ENCODE measurements at regions not wholly inside any gene's neighbourhood (a gene's known extent, or its start where the extent isn't known, plus 50 kb on each side); places are given as distances from the start of the nearest gene placed in this dataset.
"Not testable (repeated sequence)": the region's sequence is repeated elsewhere in the genome, so short reads cannot be mapped to it uniquely, and the experiment has no call there.

DNA sequence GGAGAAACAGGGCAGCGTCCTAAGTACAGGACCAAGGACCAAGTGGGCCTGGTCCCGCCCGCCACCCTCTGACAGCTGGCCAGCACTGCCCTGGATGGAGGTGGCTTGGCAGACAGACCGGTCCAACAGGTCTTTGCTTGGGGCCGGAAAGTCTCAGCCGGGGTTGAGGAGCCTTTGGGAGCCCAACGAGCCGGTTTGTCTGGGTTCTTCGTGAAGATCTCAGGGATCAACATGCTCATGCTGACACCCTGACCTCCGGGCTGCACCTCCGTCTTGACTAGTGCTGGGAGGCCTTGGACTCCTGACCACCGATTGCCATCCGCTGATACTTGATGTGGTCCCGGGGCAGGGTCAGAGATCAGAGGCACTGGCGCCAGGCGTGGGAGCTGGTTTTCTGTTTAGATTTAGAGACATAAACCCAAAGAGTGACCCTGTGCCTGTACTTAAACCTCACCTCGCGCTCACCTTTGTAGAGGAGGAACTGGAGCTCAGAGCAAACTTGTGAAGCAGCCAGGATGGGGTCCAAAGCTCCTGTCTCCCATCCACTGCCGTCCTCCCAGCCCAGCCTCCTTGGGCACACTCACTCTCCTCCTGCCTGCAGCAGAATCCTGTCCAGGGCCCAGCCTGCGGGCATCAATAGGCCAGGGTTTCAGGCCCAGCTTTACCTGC is 92.1 kb upstream of the GSE1 start:
- no peak for DNase-seq

- no peak for DNase-seq
Measured at GRCh38 chr16:85521552-85522307, 91.4 kb upstream of the GSE1 start.

- no peak for DNase-seq
Measured at GRCh38 chr16:85522308-85522841, 90.7 kb upstream of the GSE1 start.

DNA sequence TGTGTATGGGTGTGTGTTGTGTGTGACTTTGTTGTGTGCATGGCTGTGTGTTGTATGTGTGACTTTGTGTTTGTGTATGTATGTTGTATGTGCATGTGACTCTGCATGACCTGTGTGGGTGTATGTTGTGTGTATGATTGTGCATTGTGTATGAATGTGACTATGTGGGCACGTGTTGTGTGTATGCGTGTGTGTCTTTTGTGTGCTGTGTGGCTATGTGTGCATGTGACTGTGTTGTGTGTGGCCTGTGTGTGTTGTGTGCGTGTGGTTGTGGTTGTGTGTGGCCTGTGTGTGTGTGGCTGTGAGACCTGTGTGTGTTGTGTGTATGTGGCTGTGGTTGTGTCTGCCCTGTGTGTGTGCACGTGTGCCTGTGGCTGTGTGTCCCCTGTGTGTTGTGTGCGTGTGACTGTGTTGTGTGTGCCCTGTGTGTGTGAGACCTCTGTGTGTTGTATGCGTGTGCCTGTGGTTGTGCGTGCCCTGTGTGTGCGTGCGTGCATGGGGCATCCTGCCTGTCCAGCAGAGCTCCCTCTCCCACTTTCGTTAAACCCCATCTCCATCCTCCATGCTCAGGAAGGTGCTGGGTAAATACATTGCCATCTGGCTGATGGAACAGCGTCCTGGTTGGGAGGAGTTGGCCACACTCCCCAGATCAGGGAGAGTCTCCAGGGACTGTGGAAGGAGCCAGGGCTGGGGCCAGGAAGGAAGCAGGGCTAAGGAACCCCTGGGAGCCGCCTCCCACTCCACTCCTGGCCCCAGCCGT is 90.1 kb upstream of the GSE1 start:
- DNase-seq, result no peak

DNA sequence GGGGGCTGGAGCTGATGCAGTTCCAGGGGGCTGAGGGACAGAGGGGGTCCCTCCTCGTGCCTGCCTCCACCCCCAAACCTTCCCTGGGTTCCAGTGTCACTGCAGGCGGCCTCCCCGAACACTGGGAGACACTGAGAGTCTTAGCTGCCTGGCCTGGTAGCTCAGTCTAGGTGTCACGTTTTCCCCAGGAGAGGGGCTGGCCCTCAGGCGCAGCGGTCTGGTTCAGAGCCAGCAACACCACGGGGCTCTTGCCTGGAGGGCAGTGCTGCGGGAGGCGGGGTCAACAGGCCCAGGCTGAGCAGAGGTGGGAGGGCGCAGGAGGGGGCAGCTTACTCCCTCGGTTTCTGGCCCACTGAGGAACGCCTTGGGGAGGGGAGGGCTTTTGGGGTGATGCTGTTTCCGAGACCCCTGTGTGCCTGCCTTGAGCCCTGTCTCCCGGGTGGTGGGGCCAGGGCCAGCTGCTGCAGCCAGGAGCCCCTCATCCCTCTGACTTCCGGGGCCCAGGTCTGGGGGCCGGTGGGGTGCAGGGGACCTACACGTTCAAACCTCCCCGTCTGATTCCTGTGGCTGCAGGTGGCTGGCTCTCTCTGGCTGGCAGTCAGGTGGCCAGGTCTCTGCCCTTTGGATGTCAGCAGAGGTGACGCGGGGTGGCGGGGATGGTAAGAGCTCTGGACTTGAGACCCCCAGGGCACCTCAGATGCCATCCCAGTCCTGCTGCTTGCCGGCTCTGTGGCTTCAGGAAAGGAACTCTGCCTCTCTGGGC is 89.3 kb upstream of the GSE1 start:
- DNase-seq, result no peak

- DNase-seq, result no peak
Measured at GRCh38 chr16:85524365-85524629, 88.8 kb upstream of the GSE1 start.

DNA sequence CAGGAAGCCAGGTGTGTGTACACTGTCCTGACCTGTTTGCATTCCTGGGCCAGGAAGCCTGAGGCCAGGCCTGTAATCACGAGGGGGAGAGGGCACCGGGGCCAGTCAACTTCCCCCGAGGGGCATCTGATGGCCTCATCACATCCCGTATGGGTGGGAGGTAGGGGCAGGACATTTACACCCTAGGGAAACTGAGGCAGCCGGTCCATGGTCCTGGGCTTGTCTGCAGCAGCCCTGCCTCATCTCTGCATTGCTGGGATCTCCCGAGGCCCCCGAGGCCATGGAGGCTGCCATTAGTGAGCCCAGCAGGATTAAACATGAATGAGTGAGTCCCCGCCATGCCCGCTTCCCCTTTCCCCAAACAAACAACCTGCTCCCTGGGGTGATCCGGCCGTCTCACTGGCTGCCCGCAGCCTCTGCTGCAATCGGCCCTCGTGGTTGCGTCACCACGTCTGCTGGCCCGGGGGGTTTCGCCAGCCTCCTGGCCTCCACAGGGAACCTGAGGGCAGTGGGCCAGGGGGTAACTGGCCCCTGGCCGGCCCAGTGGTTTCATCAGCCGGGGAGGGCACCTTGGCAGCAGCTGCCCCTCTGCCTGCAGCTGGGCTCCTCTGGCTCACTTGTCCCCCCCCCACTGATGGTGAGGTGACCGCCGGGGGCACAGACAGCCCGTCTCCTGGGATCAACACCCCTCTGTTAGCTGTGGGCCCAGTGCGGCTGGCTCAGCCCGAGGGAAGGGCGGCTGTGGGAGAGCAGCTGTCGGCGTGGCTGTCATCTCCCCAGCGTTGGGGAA is 88.3 kb upstream of the GSE1 start:
- peak; percentile 18 for DNase-seq

DNA sequence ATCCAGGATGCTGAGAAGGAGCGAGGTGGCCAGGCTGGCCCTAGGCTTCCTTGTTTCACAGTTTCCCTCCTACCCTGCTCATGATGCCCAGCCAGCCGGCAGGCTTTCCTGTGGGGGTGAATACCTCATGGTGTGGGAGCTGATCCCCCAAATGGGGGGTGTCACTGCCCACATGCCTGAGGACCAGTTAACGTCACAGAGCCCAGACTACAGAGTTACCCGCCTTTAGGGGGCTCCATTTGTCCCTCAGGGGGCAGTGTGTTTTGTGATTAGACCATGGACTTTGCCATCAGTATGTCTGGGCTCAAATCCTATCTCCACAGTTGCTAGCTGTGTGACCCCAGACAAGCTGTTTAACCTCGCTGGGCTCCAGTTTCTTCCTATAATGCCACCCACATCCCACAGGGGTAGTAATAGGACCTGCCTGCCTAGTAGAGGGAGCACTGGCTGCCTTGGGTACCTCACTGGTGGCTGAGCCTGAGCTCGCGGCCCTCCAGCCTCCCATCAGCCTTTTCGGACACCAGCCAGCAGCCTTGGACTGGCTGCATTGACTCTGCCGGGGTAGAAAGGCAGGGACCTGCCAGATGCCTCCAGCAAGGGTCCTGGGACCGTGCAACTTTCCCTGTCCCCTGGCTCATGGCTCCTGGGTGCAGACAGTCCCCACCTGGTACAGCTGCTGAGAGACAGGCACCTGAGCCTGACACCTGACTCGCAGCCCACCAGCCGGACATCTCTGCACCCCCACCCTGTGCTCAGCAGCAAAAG is 87.5 kb upstream of the GSE1 start:
- DNase-seq, result no peak

DNA sequence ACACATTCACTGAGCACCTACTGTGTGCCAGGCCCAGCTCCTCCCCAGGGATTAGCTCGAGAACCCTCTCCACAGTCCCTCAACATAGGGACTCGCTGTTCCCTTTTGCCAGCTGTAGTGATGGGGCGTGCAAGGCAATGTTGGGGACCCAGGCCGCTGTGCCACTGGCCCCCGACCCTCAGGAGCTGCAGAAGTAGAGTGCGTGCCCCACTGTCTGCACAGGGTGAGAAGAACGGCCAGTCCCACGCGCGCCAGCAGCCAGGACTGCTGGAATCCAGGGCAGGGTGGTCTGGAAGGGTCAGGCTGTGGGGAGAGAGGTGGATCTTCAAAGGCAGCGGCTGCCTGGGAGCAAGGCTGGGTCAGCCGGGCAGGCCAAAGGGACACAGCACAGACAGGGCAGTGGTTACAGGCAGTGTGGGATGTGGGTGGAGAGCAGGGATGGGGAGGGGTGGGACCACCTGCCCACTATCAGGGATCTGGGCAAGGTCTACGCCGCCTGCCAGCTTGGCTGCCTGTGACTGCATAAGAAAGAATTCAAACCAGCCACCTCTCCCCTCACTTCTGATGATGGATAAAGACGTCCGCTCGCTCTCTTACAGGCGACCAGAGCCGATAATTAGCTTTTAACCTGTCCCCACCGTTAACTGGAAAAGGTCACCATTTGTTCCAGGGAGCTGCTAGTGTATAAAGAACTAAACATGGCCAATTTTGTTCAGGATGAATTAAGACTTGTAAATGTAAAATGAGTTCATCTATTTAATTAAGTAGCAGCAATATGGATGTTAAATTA is 86.7 kb upstream of the GSE1 start:
- DNase-seq, result no peak

DNA sequence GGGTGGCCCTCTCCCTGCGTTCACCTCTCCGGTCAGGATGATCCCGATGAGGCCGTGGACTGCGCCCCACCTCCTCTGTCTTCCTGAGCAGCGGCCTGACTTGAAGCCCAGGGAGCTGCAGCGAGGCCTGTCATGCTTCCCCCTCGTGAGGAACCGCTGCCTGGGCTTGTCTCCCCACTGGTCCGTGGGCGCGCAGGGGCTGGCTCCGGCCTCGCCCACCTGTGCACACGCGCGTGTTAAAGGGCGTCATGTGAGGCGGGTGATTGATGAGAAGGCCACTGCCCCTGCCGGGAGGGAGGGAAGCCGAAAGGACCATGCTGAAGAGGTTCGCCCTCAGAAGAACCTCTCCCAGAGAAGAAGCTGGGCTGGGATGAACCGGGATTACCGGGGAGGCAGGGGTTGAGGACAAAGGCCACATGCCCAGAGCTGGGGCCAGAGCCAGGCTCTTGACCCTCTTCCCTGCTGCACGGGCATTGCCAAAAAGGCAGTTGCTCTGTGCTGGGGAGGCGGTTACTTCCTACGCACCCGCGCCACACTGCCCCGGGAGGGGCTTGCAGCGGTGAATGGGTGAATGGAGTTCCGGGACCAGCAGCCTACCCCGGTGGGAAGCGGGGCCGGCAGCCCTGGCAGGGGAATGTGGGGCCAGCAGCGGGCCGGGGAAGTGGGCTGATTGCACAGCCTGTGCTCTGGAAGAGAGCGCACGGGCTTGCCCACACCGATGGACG is 85.9 kb upstream of the GSE1 start:
- no peak for DNase-seq

DNA sequence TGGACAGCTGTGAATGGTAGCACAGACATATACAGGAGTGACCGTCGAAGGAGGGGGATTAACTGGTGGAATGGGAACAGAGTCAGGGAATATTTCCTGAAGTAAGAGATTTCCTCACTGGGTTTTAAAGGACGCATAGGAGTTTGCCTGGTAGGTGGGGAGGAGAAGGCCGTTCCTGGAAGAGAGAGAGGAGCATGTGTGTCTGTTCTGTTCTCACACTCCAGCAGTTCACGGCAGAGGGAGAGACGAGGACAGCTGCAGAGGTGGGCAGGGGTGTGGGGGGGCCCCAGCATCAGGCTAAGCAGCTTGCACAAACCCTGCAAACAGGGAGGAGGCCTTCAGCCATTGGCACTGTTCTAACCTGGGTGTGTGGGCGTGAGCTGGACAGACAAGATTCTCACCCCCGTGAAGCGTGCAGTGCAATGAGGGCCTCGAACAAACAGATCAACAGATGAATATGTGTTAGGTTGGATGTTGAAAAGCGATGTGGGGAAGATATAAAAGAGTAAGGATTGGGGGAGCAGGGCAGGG is 85.3 kb upstream of the GSE1 start:
- no peak for DNase-seq

DNA sequence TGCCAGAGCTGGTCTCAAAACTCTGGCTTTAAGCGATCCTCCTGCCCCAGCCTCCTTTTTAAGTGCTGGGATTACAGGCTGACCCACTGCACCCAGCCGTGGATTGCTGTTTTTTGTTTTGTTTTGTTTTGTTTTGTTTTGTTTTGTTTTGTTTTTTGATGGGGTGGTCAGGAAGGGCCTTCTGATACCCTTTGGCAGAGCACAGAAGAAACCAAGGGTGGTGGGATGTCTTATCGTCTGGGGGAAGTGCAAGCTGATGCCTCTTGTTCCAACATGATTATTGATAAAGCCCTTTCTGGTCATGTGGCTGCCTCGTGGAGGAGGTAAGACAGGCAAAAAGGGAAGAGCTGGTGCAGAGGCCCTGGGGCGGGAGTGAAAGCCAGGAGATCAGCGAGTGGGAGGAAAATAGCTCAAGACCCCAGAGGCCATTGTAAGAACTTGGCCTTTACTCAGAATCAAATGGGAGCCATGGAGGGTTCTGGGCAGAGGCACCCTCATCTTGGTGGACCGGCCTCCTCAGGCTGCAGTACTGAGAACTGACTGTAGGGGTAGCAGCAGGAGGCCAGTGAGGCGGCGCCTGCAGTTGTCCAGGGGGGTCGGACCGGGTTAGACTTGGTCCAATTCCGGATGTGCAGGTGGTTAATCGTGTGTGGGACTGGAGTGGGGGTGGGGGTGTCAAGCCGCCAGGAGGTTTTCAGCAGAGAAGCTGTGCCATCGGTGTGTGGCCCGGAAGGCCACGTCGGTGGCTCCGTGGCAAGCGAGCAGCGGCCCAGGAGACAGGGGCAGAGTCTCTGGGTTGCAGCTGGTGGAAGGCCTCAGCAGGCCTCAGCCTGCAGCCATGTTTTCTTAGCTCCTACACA is 84.4 kb upstream of the GSE1 start:
- peak; percentile 41 for DNase-seq

DNA sequence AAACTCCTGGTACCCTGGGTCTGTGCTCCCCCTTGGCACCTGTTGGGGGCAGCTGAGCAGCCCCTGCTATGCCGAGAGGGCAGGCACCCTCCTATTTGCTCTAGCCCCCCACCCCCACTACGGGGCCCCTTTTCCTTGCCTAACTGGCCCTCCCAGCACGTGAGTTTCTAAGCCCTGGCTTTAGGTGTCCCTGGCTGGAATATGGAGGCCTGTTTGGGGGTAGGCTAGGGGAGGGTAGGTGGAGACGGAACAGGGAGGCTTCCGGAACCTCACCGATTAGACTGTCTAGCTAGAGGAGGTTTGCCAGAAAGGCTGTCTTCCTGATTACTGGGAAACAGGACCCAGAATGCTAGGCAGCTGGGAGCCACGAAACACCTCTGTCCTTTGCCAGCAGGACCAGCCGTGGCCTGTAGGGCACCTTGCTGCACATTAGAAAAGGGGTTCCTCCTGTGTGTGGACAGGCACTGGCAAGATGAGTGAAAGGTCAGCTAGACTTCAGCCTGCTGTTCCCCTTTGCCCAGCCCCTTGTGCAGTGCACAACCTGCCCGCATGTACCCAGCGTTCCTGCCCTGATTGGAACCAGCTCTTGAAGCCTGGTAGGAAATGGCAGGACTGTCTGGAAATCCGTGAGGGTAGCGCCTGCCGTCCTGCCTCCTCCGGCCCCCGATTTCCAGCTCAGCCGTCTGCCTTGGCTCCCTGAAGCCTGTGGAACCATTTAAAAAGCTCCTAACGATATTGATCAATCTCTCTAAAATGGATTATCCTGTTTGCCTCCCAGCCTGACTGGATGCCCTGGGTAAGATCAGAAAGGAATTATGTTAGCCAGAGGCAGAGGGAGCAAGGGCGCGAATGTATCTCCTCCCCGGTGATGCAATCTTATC is 83.4 kb upstream of the GSE1 start:
- DNase-seq, result no peak

DNA sequence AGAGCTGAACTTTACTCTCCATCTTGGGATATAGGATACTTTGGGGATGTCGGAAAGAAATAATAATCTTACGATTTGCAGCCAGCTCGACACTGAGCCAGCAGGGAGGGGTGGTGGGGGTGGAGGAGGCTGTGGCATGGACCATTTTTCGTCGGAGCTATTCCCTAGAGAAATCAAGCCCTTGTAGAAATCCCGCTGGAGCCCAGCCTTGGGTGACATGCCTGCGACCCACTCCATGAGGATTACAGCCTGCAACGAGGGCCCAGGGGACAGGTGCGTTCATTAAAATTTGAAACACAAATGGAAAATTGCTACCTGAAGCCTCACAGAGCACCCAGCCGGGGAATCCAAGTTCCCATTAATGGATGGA is 82.8 kb upstream of the GSE1 start:
- no peak for DNase-seq

DNA sequence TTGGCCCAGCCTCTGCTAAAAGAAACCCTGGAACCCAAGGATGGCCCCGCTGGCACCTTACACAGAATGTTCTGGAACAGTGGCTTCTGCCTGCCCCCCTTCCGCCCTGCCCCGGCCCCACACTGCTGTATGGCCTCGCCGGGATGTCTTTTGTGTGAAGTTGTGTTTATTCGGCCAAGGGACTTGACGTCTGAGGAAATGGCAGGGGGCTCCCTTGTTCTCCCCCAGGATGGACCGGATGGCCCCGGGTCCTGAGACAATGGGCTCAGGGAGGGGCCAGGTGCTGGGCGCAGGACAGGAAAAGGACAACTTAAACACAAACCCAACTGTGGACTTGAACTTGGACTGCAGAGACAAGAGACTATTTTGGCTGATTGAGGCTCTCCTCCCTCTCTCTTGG is 81.6 kb upstream of the GSE1 start:
- no peak for DNase-seq

GRCh38 chr16:85532147-85532546 is 81.0 kb upstream of the GSE1 start:
- no peak for DNase-seq

DNA sequence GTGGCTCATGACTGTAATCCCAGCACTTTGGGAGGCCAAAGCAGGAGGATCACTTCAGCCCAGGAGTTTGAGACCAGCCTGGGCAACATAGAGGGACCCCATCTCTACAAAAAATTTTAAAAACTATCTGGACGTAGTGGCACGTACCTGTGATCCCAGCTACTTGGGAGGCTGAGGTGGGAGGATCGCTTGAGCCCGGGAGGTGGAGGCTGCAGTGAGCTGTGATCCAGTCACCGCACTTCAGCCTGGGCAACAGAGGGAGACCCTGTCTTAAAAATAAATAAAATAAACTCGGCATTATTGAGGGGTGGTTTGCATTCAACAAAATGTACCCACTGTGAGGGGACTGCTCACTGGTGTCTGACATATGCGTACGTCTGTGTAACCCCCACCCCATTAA is 79.5 kb upstream of the GSE1 start:
- not testable (repeated sequence) for DNase-seq
